Endothelial cell of hepatic sinusoid (primary cell): ENCODE measurements at regions not wholly inside any gene's neighbourhood (a gene's known extent, or its start where the extent isn't known, plus 50 kb on each side); places are given as distances from the start of the nearest gene placed in this dataset.
"Not testable (repeated sequence)": the region's sequence is repeated elsewhere in the genome, so short reads cannot be mapped to it uniquely, and the experiment has no call there.

Source experiments
- in situ Hi-C: cut with HindIII; loops from 2 replicates; pipeline ENCODE4 v1.10.0; 2017; ENCODE audit warnings: low sequenced_read_pairs

GRCh38 chr18:56448751-56449150, 189.6 kb downstream of the TXNL1 start:
- in situ Hi-C loops = no loop called here

DNA sequence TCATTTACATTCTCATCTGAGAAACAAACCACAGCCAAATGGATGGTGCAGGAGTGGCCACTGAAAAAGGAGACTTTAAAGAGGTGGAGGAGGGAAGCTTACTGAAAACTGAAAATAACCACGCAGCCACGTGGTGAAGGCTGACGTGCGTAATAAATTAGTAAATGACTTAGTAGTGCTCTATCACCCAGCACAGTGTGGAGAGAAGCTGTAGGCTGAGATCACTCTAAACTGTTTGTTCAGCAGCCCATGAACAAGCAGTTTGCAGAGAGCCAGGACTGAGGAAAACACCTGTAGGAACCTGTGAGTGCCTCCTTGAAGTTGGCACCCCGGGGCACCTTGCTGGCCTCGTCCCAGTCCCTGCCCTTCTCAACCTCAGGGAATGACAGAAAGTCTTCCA, 193.0 kb downstream of the TXNL1 start:
- in situ Hi-C loops = no loop called here

DNA sequence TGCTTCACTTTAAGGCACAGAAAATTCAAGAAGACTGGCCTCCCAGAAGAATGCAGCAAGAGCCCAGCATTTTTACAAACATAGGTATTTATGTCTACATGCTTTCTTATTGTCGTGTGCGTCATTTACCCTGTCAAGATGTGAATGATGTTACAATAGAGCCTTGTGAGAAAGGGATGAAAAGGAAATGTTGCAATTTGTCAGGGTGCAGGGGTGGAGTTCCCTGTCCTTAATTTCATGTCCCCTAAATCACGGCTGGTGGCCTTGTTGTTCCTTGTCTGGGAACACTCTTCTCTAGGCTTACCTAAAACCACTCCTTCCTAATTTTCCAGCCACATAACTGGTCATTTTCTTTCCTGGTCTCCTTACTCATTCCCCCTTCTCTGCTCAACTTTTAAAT, 194.2 kb downstream of the TXNL1 start:
- in situ Hi-C loops = loop anchor here (5.0 kb wide), 1 partner anchor 42 kb away; no protein-coding TSS in a partner anchor

- in situ Hi-C loops = loop anchor here (5.0 kb wide), 1 partner anchor 41 kb away; no protein-coding TSS in a partner anchor
Measured at GRCh38 chr18:56443166-56443907, 195.1 kb downstream of the TXNL1 start.

GRCh38 chr18:56438480-56438879, 199.9 kb downstream of the TXNL1 start:
- in situ Hi-C loops = not testable (repeated sequence)

DNA sequence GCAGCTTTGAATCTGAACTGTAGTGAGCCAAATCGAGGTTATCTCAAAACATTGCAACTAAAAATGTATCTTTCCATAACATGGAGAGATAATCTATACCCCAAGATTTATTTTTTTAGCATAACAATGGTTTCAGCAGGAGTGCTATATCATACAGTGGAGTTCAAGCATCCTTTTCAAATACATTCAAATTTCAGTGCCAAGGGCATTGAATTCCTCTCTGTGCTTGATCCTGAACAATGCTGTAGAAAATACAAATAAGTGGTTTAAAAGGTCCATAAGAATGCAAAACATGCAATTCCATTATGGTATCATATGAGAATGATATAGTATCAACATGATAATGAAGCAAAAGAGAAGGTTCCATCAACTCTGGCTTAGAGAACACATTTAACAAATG, 201.7 kb downstream of the TXNL1 start:
- in situ Hi-C loops = no loop called here

DNA sequence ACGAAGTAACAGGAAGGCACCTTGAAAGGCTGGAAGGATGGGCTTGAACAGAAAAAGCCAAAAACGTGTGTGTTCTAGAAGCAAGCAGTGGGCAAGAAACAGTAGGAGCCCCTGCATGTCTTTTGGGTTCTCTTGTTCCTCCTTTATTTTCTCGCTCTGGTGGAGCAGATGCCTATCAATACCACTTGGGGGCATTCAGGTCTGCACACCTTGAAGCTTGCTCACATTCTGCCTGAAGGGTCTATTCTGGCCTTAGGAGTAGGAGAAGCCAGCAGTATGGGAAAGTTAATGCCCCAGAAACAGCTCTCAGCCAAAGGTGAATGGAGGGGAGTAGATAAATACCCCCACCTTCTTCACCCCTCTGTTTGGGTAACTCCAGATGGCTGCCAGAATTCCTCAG, 204.5 kb downstream of the TXNL1 start:
- in situ Hi-C loops = no loop called here

GRCh38 chr18:56431551-56431950, 206.8 kb downstream of the TXNL1 start:
- in situ Hi-C loops = no loop called here

DNA sequence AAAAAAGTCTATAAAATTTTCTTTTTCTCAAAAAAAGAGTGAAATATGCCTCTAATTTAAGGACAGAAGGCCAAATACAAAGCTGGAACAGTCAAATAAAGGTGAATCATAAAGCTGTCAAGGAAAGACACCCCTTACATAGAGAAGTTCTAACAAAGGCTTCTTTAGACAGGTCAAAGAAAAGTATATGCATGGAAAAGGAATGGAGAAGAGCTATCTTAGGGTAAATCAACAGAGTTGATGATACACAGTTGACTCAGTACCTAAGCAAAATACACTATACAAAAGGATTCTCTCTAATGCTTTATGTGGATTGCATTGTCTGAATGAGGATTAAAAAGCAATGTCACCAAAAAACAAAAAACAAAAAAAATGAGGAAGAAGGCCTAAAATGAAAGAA, 214.8 kb downstream of the TXNL1 start:
- in situ Hi-C loops = no loop called here

GRCh38 chr18:56421647-56422046, 216.7 kb downstream of the TXNL1 start:
- in situ Hi-C loops = no loop called here

DNA sequence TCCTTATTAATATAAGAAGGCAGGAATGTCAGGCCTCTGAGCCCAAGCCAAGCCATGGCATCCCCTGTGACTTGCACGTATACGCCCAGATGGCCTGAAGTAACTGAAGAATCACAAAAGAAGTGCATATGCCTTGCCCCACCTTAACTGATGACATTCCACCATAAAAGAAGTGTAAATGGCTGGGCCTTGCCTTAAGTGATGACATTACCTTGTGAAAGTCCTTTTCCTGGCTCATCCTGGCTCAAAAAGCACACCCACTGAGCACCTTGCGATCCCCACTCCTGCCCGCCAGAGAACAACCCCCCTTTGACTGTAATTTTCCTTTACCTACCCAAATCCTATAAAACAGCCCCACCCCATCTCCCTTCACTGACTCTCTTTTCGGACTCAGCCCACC, 217.5 kb downstream of the TXNL1 start:
- in situ Hi-C loops = not testable (repeated sequence)

GRCh38 chr18:56414357-56414756, 224.0 kb downstream of the TXNL1 start:
- in situ Hi-C loops = loop anchor here (5.0 kb wide), 1 partner anchor 37 kb away; no protein-coding TSS in a partner anchor

DNA sequence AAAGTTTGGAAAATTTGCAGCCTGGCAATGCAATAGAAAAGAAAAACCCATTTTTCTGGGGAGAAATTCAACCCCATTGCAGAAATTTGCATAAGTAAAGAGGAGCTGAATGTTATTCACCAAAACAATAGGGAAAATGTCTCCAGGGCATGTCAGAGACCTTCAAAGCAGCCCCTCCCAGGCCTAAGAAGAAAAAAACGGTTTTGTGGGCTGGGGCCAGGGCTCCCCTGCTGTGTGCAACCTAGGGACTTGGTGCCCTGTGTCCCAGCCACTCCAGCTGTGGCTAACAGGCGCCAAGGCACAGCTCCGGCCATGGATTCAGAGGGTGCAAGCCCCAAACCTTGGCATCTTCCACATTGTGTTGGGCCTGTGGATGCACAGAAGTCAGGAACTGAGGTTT, 224.5 kb downstream of the TXNL1 start:
- in situ Hi-C loops = loop anchor here (5.0 kb wide), 1 partner anchor 37 kb away; no protein-coding TSS in a partner anchor

DNA sequence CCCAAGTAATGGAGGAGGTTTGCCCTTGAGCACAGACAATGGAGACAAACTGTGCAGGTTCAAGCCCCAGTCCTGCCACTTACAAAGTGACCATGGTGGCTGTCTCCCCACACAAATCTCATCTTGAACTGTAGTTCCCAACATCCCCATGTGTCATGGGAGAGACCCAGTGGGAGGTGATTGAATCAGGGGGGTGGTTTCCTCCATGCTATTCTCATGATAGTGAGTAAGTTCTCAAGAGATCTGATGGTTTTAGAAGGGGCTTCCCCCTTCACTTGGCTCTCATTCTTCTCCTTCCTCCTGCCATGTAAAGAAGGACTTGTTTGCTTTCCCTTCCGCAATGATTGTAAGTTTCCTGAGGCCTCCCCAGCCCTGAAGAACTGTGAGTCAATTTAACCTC, 225.4 kb downstream of the TXNL1 start:
- in situ Hi-C loops = loop anchor here (5.0 kb wide), 1 partner anchor 36 kb away; no protein-coding TSS in a partner anchor

GRCh38 chr18:56409736-56410135, 228.7 kb downstream of the TXNL1 start:
- in situ Hi-C loops = loop anchor here (5.0 kb wide), 1 partner anchor 32 kb away; no protein-coding TSS in a partner anchor

GRCh38 chr18:56407646-56408180, 230.7 kb downstream of the TXNL1 start:
- in situ Hi-C loops = no loop called here

- in situ Hi-C loops = loop anchor here (5.0 kb wide), 1 partner anchor 39 kb away; no protein-coding TSS in a partner anchor
Measured at GRCh38 chr18:56402872-56403516, 235.4 kb downstream of the TXNL1 start.

GRCh38 chr18:56393870-56394269, 244.5 kb downstream of the TXNL1 start:
- in situ Hi-C loops = no loop called here

- in situ Hi-C loops = no loop called here
Measured at GRCh38 chr18:56391931-56392590, 246.3 kb downstream of the TXNL1 start.

DNA sequence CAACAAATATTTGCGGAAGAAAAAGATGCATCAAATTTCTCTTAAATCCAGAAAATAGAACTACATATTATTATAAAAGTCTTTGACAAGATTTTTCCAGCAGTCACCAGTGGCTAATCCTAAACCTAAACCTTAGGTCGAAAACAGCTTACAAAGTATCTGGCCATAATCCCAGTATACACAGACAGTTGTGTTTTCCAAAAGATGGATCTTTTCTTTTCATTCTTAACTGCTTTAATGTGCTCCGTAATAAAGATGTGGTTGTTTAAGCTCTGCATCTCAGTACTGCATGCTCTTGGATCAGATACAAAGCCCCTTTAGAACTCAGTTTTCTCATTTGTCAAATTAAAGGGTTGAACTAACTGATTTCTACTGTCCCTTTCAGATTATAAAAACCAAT, 247.8 kb downstream of the TXNL1 start:
- in situ Hi-C loops = no loop called here

GRCh38 chr18:56389190-56389589, 249.2 kb downstream of the TXNL1 start:
- in situ Hi-C loops = no loop called here
